Natural killer cell (primary cell): ENCODE measurements at regions not wholly inside any gene's neighbourhood (a gene's known extent, or its start where the extent isn't known, plus 50 kb on each side); places are given as distances from the start of the nearest gene placed in this dataset.

Experiments
- ATAC-seq, 3 donors: fragments of 150-1000 bp in 2 of 3; fragments of 200-7000 bp in 1 of 3; cut with Tn5 transposase; 1 replicate in 1 of 3; 2 replicates in 2 of 3; pipeline ENCODE4 v1.10.0; 2021; ENCODE audit warnings: mild to moderate bottlenecking in 2 of 3, moderate library complexity in 2 of 3
- DNase-seq, 2 donors: peaks; one replicate each; pipeline versions ENCODE4 v3.0.0 to v3.0.0-alpha.2; 2013 to 2021; ENCODE audit warnings: mixed read lengths in 1 of 2
- H3K27ac ChIP-seq: one replicate; pipeline ENCODE4 v1.5.1; 2013; ENCODE audit warnings: mild to moderate bottlenecking, low read length
- H3K27me3 ChIP-seq: one replicate; pipeline ENCODE4 v1.6.1; 2013; ENCODE audit warnings: low read length; ENCODE audit not compliant: control insufficient read depth, insufficient read depth
- H3K36me3 ChIP-seq: one replicate; pipeline ENCODE4 v1.6.1; 2013; ENCODE audit warnings: low read length; ENCODE audit not compliant: control insufficient read depth, insufficient read depth
- H3K4me1 ChIP-seq: one replicate; pipeline ENCODE4 v1.6.1; 2013; ENCODE audit warnings: low read length; ENCODE audit not compliant: control insufficient read depth, insufficient read depth
- H3K4me3 ChIP-seq: one replicate; pipeline ENCODE4 v1.5.1; 2013; ENCODE audit warnings: low read length
- H3K9me3 ChIP-seq: one replicate; pipeline ENCODE4 v1.6.1; 2013; ENCODE audit warnings: low read length; ENCODE audit not compliant: control insufficient read depth, insufficient read depth
- H3K27ac Mint-ChIP-seq, 2 donors: one replicate each; pipeline ENCODE4 v1.8.0; 2022; ENCODE audit warnings: mild to moderate bottlenecking in 2 of 2, mixed read lengths in 2 of 2, moderate library complexity in 1 of 2
- H3K27me3 Mint-ChIP-seq, 2 donors: one replicate each; pipeline ENCODE4 v1.8.0; 2022; ENCODE audit warnings: low read depth in 2 of 2, mixed read lengths in 2 of 2
- H3K36me3 Mint-ChIP-seq: one replicate; pipeline ENCODE4 v1.8.0; 2022; ENCODE audit warnings: mixed read lengths
- H3K4me1 Mint-ChIP-seq, 2 donors: one replicate each; pipeline ENCODE4 v1.8.0; 2022; ENCODE audit warnings: mixed read lengths in 2 of 2
- H3K4me3 Mint-ChIP-seq: one replicate; pipeline ENCODE4 v1.8.0; 2022; ENCODE audit warnings: mild to moderate bottlenecking, moderate library complexity, mixed read lengths
- H3K9me3 Mint-ChIP-seq, 2 donors: one replicate each; pipeline ENCODE4 v1.8.0; 2022; ENCODE audit warnings: mixed read lengths in 2 of 2
- WGBS: methylation state at CpG from one replicate; pipeline ENCODE4 v1.1.7; 2013; ENCODE audit warnings: missing lambda C conversion rate; ENCODE audit not compliant: insufficient coverage; 5-methylcytosine and 5-hydroxymethylcytosine counted together
- intact Hi-C: fragments of 100-400 bp; cut with micrococcal nuclease; formaldehyde crosslinking; loops from one replicate; pipeline ENCODE4 v1.14.2; 2022
- TF ChIP-seq, protein P1 (sequence below): fragments of 200-600 bp; IDR thresholded peaks from one replicate; pipeline ENCODE4 v1.8.0; 2022; ENCODE audit warnings: antibody characterized with exemption

DNA sequence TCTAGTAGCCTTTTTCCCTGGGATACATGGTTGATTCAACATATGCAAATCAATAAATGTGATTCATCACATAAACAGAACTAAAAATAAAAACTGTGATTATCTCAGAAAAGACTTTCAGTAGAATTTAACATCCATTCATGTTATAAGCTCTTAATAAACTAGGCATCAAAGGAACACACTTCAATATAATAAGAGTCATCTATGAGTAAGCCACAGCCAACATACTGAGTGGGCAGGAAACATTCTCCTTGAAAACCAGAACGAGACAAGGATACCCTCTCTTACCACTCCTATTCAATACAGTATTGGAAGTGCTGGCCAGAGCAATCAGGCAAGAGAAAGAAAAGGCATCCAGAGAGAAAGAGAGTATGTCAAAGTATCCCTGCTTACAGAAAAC, 239.9 kb downstream of the ATPSCKMT start:
- no peak for ATAC-seq
- H3K36me3 Mint-ChIP-seq = no peaks in the 10 kb centered on the region
- H3K27ac Mint-ChIP-seq = no peak overlapping the region

GRCh38 chr5:9987101-9987500, 262.6 kb downstream of the ATPSCKMT start:
- Histone ChIP-seq H3K4me1 (no peaks in the 10 kb centered on the region), H3K9me3 (peaks cover 10% of the 10 kb centered on the region)
- H3K27me3 Mint-ChIP-seq = no peaks in the 10 kb centered on the region

More for the DNA sequence above, 239.9 kb downstream of the ATPSCKMT start:
- Mint-ChIP-seq H3K9me3 (peaks cover 7 to 18% of the 10 kb centered on the region in 2 donors), H3K27me3 (no peaks in the 10 kb centered on the region), H3K4me3 (no peak overlapping the region), H3K4me1 (no peaks in the 10 kb centered on the region)
- intact Hi-C loops = no loop called here
- Histone ChIP-seq H3K9me3 (no peaks in the 10 kb centered on the region), H3K4me1 (no peaks in the 10 kb centered on the region), H3K27ac (no peak overlapping the region), H3K4me3 (no peak overlapping the region), H3K36me3 (no peaks in the 10 kb centered on the region), H3K27me3 (no peaks in the 10 kb centered on the region)
- WGBS = 40% methylated on average over 1 of the region's 1 CpG
- no peak for DNase-seq
- TF ChIP-seq, protein P1, sequence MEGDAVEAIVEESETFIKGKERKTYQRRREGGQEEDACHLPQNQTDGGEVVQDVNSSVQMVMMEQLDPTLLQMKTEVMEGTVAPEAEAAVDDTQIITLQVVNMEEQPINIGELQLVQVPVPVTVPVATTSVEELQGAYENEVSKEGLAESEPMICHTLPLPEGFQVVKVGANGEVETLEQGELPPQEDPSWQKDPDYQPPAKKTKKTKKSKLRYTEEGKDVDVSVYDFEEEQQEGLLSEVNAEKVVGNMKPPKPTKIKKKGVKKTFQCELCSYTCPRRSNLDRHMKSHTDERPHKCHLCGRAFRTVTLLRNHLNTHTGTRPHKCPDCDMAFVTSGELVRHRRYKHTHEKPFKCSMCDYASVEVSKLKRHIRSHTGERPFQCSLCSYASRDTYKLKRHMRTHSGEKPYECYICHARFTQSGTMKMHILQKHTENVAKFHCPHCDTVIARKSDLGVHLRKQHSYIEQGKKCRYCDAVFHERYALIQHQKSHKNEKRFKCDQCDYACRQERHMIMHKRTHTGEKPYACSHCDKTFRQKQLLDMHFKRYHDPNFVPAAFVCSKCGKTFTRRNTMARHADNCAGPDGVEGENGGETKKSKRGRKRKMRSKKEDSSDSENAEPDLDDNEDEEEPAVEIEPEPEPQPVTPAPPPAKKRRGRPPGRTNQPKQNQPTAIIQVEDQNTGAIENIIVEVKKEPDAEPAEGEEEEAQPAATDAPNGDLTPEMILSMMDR = no peak

DNA sequence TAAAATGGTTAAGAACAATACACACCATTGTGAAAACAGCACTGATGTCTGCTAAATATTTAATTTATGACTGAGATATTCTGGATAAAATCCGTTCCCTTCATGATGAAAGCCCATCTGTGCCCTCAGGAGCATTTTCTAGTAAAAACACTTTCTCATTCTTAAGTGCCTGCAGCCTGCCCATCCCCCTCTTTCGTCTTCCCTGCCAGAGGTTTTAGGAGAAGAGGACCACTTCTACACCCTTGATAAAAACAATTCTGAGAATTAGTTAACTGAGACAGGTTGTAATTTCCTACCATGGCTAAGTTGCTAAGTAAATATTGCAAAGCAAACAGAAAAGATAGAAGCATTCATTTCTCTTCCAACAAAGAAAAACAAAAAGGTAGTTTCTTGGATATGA, 272.6 kb downstream of the ATPSCKMT start:
- no peak overlapping the region for H3K4me3 Mint-ChIP-seq

More at GRCh38 chr5:9987101-9987500, 262.6 kb downstream of the ATPSCKMT start:
- H3K27ac Mint-ChIP-seq = no peak overlapping the region
- ATAC-seq (no peak), DNase-seq (no peak)
- TF ChIP-seq, protein P1 = no peak
- no peak overlapping the region for H3K4me3 Mint-ChIP-seq
- no peak overlapping the region for H3K4me3 ChIP-seq
- no peak overlapping the region for H3K27ac ChIP-seq
- peaks cover 7 to 8% of the 10 kb centered on the region in 2 donors for H3K9me3 Mint-ChIP-seq
- H3K27me3 ChIP-seq = no peaks in the 10 kb centered on the region
- H3K4me1 Mint-ChIP-seq = no peaks in the 10 kb centered on the region
- WGBS = 82% methylated on average over 3 of the region's 4 CpGs
- no peaks in the 10 kb centered on the region for H3K36me3 ChIP-seq
- H3K36me3 Mint-ChIP-seq = no peaks in the 10 kb centered on the region
- intact Hi-C loops = no loop called here

GRCh38 chr5:9976621-9977020, 273.1 kb downstream of the ATPSCKMT start:
- ATAC-seq (no peak), DNase-seq (no peak)
- no peaks in the 10 kb centered on the region for H3K36me3 Mint-ChIP-seq
- H3K4me3 ChIP-seq = no peak overlapping the region
- no peak overlapping the region for H3K27ac Mint-ChIP-seq
- no peak overlapping the region for H3K27ac ChIP-seq
- peaks cover 7 to 10% of the 10 kb centered on the region in 2 donors for H3K9me3 Mint-ChIP-seq
- no peaks in the 10 kb centered on the region for H3K27me3 Mint-ChIP-seq
- H3K36me3 ChIP-seq = no peaks in the 10 kb centered on the region
- H3K9me3 ChIP-seq = peaks cover 3% of the 10 kb centered on the region
- H3K27me3 ChIP-seq = no peaks in the 10 kb centered on the region
- intact Hi-C loops = no loop called here
- 80% methylated on average over 3 of the region's 3 CpGs for WGBS
- H3K4me1 ChIP-seq = no peaks in the 10 kb centered on the region
- H3K4me1 Mint-ChIP-seq = no peaks in the 10 kb centered on the region
- TF ChIP-seq, protein P1 = no peak
- H3K4me3 Mint-ChIP-seq = no peak overlapping the region

More for the DNA sequence above, 272.6 kb downstream of the ATPSCKMT start:
- Histone ChIP-seq H3K27ac (no peak overlapping the region), H3K36me3 (no peaks in the 10 kb centered on the region), H3K27me3 (no peaks in the 10 kb centered on the region), H3K4me3 (no peak overlapping the region), H3K4me1 (no peaks in the 10 kb centered on the region), H3K9me3 (peaks cover 3% of the 10 kb centered on the region)
- DNase-seq (no peak), ATAC-seq (no peak)
- intact Hi-C loops = no loop called here
- 58% methylated on average over 2 of the region's 2 CpGs for WGBS
- no peaks in the 10 kb centered on the region for H3K27me3 Mint-ChIP-seq
- no peaks in the 10 kb centered on the region for H3K4me1 Mint-ChIP-seq
- TF ChIP-seq, protein P1 = no peak
- no peaks in the 10 kb centered on the region for H3K36me3 Mint-ChIP-seq
- H3K9me3 Mint-ChIP-seq = peaks cover 7 to 8% of the 10 kb centered on the region in 2 donors
- no peak overlapping the region for H3K27ac Mint-ChIP-seq
